ENCODE measurements at regions not wholly inside any gene's neighbourhood (a gene's known extent, or its start where the extent isn't known, plus 50 kb on each side); places are given as distances from the start of the nearest gene placed in this dataset.
A peak's percentile ranks its signal among the peaks of the same experiment; 100 is the strongest.
"Not testable (repeated sequence)": the region's sequence is repeated elsewhere in the genome, so short reads cannot be mapped to it uniquely, and the experiment has no call there.

- DNase-seq (ENCODE audit: low read depth) = no peak
Measured at GRCh38 chr5:154620411-154620810, 134.8 kb upstream of the LARP1 start.

- DNase-seq (ENCODE audit: low read depth) = no peak
Measured at GRCh38 chr5:154618696-154619095, 136.5 kb upstream of the LARP1 start.

DNA sequence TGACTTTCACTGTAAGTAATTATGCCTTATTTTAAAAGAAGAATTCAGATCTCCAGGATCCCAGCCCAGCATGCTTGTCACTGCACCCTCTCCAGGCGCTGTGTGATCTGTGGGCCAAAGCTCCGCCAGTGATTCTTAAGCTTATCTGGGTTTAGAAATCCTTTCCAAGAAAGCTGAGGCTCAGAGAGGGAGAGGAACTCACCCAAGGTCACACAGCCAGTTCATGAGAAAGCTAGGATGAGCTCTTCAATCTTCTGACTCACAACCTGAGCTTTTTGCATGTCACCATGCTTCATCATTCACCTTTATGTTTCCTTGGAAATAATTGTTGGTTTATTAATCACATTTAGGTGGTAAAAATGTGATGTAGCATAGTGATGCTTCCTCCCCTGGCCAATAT is 136.6 kb upstream of the HAND1 start:
- DNase-seq (ENCODE audit: low read depth) = no peak

DNA sequence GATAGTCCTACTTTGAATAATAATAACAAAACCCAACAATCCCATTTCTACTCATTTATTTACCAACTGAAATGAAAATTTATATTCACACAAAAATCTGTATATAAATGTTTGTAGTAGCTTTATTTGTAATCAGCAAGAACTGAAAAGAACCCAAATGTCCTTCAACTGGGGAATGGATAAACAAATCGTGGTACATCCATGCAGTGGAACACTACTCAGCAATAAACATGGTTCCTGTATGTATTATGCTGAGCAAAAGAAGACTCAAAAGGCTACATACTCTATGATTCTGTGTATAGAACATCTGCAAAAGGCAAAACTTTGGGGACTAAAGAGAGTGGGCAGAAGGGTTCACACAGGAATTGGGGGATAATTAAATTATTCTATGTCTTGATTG is 136.1 kb upstream of the HAND1 start:
- DNase-seq (ENCODE audit: low read depth) = no peak

DNA sequence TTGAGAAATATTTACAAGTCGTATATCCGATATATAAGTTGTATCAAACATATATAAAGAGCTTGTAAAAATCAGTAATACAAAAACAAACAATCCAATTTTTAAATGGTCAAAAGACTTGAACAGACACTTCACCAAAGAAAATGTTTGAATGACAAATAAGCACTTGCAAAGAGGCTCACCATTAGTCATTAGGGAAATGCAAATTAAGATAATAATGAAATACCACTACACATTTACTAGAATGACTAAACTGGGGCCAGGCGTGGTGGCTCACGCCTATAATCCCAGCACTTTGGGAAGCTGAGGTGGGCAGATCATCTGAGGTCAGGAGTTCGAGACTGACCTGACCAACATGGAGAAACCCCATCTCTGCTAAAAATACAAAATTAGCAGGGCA is 134.6 kb upstream of the HAND1 start:
- no peak for DNase-seq (ENCODE audit: low read depth)

GRCh38 chr5:154611341-154611767 is 133.3 kb upstream of the HAND1 start:
- no peak for DNase-seq (ENCODE audit: low read depth)

DNA sequence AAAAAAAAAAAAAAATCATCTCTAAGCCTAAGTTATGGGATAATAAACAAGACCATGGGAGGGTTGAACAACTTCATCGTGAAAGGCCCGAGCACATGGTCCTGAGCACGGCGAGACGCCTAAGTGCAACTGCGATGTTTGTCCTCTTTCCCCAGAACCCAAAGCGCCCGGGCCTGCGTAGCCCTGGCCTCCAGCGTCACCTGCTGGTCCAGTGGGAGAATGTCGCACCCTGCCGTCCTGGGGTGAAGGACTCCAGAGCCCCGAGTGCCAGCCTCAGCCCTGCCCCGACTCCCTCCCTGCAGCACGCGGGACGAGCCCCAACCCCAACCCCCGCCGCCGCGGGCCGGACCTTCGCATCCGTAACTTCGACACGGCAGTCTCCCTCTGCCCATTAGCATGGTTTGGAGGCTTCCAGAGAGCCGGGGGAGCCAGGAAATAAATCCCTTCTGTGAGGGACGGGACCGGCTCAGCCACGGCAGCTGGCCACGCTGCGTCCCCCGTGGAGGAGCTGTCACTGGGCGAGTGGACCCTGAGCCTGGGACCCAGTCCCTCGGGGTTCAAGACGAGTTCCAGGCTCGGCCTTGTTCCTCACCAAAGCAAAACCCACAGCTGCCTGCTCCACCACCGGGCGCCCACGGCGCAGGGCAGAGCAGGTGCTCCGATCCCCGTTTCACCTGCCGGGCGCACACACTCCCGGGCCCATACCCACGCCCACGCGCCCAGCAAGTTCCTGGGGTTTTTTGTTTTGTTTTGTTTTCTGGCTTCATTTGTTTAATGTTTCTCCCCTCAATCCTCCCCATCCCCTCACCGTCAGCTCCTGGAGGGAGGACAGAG is 132.5 kb upstream of the HAND1 start:
- peak; percentile 24 for DNase-seq (ENCODE audit: low read depth)

DNA sequence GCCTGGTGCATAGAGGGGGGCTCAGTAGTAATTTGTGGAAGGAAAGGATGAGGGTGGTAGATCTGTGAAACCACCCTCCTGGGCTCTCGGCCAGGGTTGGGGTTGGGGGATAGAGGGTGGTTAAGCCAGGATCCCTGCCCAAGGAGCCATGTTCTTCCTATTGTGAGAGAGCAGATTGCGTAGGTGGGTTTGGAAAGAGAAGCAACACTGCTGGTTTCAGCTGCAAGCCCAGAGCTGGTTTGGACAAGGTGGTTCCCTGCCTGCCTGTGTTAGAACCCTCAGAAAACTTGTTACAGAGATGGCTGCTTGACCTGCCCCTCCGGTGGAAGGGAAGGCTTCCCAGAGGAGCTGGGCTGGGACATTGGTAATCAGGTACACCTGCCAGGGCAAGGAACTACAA is 131.2 kb upstream of the HAND1 start:
- DNase-seq (ENCODE audit: low read depth) = no peak

DNA sequence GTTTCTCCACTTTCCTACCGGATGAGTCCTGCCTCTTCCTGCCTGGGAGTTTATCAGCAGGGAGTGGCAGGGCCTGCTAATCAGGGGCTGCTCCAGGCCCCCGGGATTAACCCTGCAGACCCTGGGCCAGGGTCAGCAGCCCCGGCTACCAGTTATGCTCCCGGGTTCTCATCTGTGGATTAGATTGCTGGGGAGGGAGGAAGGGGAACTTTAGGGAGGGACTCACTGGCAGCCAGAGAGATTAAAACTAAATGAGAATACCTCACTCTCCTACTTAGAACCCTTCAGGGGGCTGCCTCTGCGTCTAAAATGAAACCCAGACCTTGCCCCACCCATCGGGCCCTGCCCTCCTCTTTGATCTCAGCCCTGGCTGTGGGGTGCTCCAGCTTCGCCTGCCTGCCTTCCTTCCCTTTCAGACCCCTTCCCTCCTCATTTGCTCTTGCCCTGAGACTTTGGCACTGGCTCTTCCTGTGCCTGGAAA is 130.5 kb upstream of the HAND1 start:
- no peak for DNase-seq (ENCODE audit: low read depth)

- DNase-seq (ENCODE audit: low read depth) = no peak
Measured at GRCh38 chr5:154607746-154608145, 129.7 kb upstream of the HAND1 start.

DNA sequence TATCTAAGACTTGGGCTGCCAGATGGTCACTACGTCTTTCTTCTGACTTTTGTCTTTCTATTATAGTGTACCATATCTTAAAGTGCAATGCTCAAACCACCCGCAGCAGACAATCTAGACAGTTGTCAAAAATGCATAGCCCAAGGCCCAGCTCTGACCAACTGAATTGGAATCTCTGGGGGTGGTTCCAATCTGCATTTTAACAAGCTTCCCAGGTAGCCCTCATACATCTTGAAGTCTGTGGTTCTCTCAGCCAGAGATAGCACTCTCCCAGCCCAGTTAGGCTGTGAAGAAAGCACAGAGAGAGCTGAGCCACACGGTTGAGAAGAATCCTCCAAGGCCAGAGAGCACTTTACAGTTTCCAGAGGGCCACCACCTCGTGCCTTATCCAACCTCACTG is 128.2 kb upstream of the HAND1 start:
- no peak for DNase-seq (ENCODE audit: low read depth)

DNA sequence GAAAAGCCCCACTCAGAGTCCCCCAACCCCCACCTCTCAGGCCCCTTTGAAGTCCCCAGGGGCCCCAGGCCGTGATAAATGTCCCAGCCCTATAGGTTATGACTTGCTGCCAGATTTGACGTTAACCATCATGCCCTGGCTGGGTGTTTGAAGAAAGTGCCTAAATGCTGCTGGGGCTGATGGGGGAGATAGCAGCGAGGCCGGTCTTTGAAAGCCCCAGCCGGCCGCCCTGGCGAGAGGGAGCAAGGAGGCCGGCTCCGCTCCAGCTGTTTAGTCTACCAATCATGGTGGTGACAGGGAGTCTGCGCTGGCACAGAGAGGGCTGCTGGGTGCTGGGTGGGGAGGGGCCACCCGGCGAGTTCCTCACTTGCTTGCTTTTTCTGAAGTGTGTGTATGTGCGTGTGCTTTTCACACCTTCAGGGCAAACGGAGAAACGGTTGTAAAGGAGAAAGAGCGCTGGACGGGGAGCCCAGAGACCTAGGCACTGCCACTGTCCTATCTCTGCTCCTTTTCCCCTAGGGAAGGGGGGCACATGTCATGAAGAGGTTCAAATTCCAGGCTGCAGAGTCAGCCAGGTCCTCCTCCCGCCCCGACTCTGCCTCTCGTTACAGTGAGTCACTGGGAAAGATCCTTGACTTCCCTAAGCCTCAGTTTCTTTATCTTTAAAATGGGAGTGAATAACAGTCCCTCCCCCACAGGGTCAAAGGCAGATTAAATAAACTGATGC is 126.1 kb upstream of the HAND1 start:
- DNase-seq (ENCODE audit: low read depth) = no peak

GRCh38 chr5:154603485-154603884 is 125.5 kb upstream of the HAND1 start:
- DNase-seq (ENCODE audit: low read depth) = no peak

DNA sequence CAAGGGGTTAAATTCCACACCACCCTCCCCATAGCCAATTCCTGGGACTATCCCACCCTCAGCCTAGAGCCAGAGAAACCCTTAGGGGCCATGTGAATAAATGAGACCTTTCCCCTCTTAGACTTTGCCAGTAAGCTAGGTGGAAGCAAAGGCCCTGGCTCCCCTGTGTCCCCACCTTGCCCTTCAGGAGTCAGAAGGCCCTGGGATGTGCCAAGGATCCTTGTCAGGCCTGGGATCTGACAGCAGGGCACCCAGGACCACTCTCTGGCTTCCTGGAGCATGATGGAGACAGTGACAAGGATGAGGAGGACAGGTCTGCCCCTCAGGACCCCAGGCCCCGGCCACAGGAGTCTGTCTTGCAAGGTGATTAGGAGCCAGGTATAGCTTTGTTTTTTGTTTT is 125.0 kb upstream of the HAND1 start:
- no peak for DNase-seq (ENCODE audit: low read depth)

GRCh38 chr5:154601014-154601413 is 123.0 kb upstream of the HAND1 start:
- no peak for DNase-seq (ENCODE audit: low read depth)

GRCh38 chr5:154598021-154598420 is 120.0 kb upstream of the HAND1 start:
- no peak for DNase-seq (ENCODE audit: low read depth)

- DNase-seq (ENCODE audit: low read depth) = not testable (repeated sequence)
Measured at GRCh38 chr5:154596844-154597243, 118.8 kb upstream of the HAND1 start.

DNA sequence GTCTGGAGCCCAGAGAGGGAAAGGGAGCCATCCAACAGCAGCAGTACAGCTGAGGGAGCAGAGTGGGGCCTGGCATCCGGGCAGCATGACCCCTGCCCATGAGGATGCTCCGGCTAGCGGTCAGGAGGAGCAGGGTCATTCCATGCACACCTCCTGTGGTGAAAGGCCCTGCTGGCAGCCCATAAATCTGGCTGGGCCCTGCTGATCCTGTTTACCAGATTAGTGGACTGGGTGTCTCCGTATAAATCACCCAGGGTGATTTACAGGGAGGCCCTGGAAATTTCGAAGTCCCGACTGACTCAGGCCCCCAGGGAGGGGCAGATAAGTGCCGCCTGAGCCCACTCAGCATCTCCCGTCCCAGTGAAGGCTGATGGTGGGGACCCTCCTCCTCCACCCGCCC is 117.6 kb upstream of the HAND1 start:
- DNase-seq (ENCODE audit: low read depth) = no peak

DNA sequence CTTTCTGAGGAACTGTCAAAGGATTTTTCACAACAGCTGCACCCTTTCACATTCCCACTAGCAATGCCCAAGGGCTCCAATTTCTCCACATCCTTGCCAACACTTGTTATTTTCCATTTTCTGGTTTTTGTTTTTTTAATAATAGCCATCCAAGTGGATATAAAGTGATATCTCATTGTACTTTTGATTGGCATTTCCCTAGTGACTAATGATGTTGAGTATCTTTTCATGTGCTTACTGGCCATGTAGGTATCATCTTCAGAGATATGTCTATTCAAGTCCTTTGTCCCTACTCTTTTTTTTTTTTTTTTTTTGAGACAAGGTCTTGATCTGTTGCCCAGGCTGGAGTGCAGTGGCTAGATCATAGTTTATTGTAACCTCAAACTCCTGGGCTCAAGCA is 115.8 kb upstream of the HAND1 start:
- DNase-seq (ENCODE audit: low read depth) = no peak

DNA sequence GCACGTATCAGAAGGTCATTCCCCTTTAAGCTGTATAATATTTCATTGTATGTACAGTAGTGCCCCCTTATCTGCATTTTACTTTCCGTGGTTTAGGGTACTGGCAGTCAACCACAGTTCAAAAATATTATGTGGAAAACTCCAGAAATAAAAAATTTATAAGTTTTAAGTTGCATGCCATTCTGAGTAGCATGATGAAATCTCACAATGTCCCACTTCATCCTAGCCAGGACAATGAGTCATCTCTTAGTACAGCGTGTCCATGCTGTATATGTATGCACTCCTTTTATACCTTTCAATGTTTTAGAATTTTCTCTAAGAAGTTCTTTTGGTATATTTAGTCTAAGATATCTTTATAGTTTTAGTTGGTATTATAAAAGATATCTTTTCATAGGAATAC is 115.0 kb upstream of the HAND1 start:
- DNase-seq (ENCODE audit: low read depth) = no peak

DNA sequence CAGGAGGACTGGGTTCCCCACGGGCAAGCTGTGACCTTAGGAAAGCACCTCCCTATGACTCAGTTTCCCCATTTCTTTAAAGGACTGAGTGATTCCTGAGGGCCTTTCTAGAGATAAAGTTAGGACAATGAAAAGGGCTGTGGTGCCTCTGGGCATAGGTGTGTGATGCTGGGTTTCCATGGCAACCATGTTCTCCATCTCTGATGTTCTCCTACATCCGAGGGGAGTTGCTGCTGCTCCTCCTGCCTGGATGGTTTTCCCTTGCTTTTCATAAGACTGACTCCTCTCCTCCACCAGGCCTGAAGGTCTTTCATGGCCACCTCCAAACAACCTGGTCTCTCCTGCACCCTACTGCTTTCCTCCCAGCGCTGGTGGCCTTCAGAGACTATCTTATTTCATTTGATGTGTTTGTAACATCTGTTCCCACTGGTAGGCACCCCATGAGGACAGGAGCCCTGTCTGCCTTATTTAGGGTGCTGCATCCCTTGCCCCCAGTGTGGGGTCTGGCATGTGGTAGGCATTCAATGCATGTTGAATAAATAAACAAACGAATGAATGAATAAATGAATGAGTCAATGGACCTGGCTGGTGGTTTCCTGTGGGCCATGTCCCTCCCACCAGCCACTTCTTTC is 112.2 kb upstream of the HAND1 start:
- DNase-seq (ENCODE audit: low read depth) = no peak

DNA sequence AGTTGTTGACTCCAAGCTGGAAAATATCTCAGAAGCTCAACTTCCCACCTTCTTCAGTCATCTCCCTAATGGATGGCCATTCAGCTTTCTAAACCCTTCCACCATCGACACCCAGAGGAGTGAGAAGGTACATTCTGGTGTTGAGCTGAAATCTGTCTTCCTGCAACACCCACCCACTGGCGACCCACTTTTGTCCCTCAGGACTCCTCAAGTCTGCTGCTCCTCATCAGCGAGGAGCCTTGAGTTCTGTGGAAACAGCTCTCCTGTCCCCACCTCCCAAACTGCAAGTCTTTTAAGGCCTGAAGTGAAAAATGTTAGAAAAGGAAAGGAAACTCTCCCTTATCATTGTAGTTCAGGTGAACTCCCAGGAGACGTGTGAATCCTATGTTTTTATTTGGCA is 111.5 kb upstream of the HAND1 start:
- no peak for DNase-seq (ENCODE audit: low read depth)

GRCh38 chr5:154588833-154589425 is 110.9 kb upstream of the HAND1 start:
- not testable (repeated sequence) for DNase-seq (ENCODE audit: low read depth)
